Left ventricle myocardium inferior (tissue), 1 donor: ENCODE measurements at regions not wholly inside any gene's neighbourhood (a gene's known extent, or its start where the extent isn't known, plus 50 kb on each side); places are given as distances from the start of the nearest gene placed in this dataset.

Experiments used
- DNase-seq: peaks from one replicate; pipeline ENCODE4 v3.0.0-alpha.2; 2020
- H3K27ac ChIP-seq: fragments of 200-600 bp; replicated peaks from 2 replicates; pipeline ENCODE4 v1.8.0; 2021
- H3K27me3 ChIP-seq: fragments of 200-600 bp; 2 replicates; pipeline ENCODE4 v1.8.0; 2021; ENCODE audit warnings: low read depth
- H3K36me3 ChIP-seq: fragments of 200-600 bp; 2 replicates; pipeline ENCODE4 v1.8.0; 2021
- H3K4me1 ChIP-seq: fragments of 200-600 bp; 2 replicates; pipeline ENCODE4 v1.8.0; 2021
- H3K4me3 ChIP-seq: fragments of 200-600 bp; 2 replicates; pipeline ENCODE4 v1.8.0; 2021; ENCODE audit warnings: mild to moderate bottlenecking, moderate library complexity
- H3K9me3 ChIP-seq: fragments of 200-600 bp; replicated peaks from 2 replicates; pipeline ENCODE4 v1.8.0; 2021
- CTCF ChIP-seq: fragments of 200-600 bp; IDR thresholded peaks from 2 replicates; pipeline ENCODE4 v1.8.0; 2021; ENCODE audit warnings: antibody characterized with exemption, mild to moderate bottlenecking, borderline replicate concordance
- intact Hi-C: fragments of 100-400 bp; cut with micrococcal nuclease; formaldehyde crosslinking; loops from one replicate; pipeline ENCODE4 v1.11.0; 2022
- donor health status: DM: no; HTN: yes; CAD: no; lungs with severe emphysema.

GRCh38 chr13:62837895-62838294, 1422.2 kb upstream of the PCDH20 start:
- Histone ChIP-seq H3K4me3 (no peak overlapping the region), H3K27ac (no peak overlapping the region), H3K4me1 (no peaks in the 10 kb centered on the region), H3K27me3 (no peaks in the 10 kb centered on the region), H3K9me3 (no peaks in the 10 kb centered on the region), H3K36me3 (no peaks in the 10 kb centered on the region)
- intact Hi-C loops: no loop called here
- no peak for TF ChIP-seq CTCF
- DNase-seq: no peak

DNA sequence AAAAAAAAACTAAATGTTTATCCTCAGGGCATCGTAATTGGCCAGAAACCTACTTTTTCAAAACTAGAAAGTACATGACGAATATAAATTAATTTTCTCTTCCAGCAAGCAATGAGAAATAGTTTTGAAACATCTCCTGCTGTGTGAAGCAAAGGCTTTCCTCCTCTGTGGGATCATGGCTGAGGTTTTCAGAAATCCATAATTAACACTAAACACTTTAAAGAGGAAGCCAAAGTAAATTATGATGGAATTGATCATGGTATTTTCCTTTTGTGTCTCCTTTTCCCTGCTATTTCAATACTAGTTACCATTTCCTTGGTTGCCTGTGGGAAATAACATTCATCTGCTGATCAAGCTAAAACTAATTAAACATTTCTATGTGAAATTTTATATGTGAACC, 1413.8 kb upstream of the PCDH20 start:
- H3K4me3 ChIP-seq: no peak overlapping the region
- DNase-seq: no peak
- TF ChIP-seq CTCF: no peak
- no peaks in the 10 kb centered on the region for H3K9me3 ChIP-seq
- H3K27ac ChIP-seq: no peak overlapping the region
- no peaks in the 10 kb centered on the region for H3K27me3 ChIP-seq
- H3K36me3 ChIP-seq: no peaks in the 10 kb centered on the region
- no peaks in the 10 kb centered on the region for H3K4me1 ChIP-seq
- intact Hi-C loops: no loop called here

- H3K36me3 ChIP-seq: no peaks in the 10 kb centered on the region
- no peak for DNase-seq
- no peaks in the 10 kb centered on the region for H3K4me1 ChIP-seq
- H3K4me3 ChIP-seq: no peak overlapping the region
- intact Hi-C loops: no loop called here
- H3K27ac ChIP-seq: no peak overlapping the region
- H3K9me3 ChIP-seq: no peaks in the 10 kb centered on the region
- TF ChIP-seq CTCF: no peak
- no peaks in the 10 kb centered on the region for H3K27me3 ChIP-seq
Observed at GRCh38 chr13:62799931-62800436, 1384.3 kb upstream of the PCDH20 start.

- no peak for TF ChIP-seq CTCF
- H3K4me1 ChIP-seq: no peaks in the 10 kb centered on the region
- no peaks in the 10 kb centered on the region for H3K36me3 ChIP-seq
- intact Hi-C loops: no loop called here
- H3K9me3 ChIP-seq: no peaks in the 10 kb centered on the region
- no peak for DNase-seq
- no peak overlapping the region for H3K4me3 ChIP-seq
- H3K27ac ChIP-seq: no peak overlapping the region
- H3K27me3 ChIP-seq: no peaks in the 10 kb centered on the region
Observed at GRCh38 chr13:62799038-62799535, 1383.4 kb upstream of the PCDH20 start.

- H3K4me3 ChIP-seq: no peak overlapping the region
- no peaks in the 10 kb centered on the region for H3K36me3 ChIP-seq
- H3K27ac ChIP-seq: no peak overlapping the region
- H3K4me1 ChIP-seq: no peaks in the 10 kb centered on the region
- no peaks in the 10 kb centered on the region for H3K27me3 ChIP-seq
- intact Hi-C loops: no loop called here
- DNase-seq: no peak
- no peaks in the 10 kb centered on the region for H3K9me3 ChIP-seq
- TF ChIP-seq CTCF: no peak
Observed at GRCh38 chr13:62793850-62794249, 1378.2 kb upstream of the PCDH20 start.

GRCh38 chr13:62781866-62782265, 1366.2 kb upstream of the PCDH20 start:
- no peaks in the 10 kb centered on the region for H3K36me3 ChIP-seq
- H3K4me1 ChIP-seq: no peaks in the 10 kb centered on the region
- no peak overlapping the region for H3K27ac ChIP-seq
- DNase-seq: no peak
- intact Hi-C loops: no loop called here
- no peaks in the 10 kb centered on the region for H3K27me3 ChIP-seq
- H3K9me3 ChIP-seq: no peaks in the 10 kb centered on the region
- no peak for TF ChIP-seq CTCF
- no peak overlapping the region for H3K4me3 ChIP-seq
